GM12872 (cell line): ENCODE measurements at regions not wholly inside any gene's neighbourhood (a gene's known extent, or its start where the extent isn't known, plus 50 kb on each side); places are given as distances from the start of the nearest gene placed in this dataset.

Source experiments
- TF ChIP-seq, protein P1 (sequence below): IDR thresholded peaks from 3 replicates; pipeline ENCODE4 v1.5.1; 2011; ENCODE audit warnings: low read depth, mild to moderate bottlenecking, low read length, moderate library complexity; ENCODE audit not compliant: insufficient read depth

DNA sequence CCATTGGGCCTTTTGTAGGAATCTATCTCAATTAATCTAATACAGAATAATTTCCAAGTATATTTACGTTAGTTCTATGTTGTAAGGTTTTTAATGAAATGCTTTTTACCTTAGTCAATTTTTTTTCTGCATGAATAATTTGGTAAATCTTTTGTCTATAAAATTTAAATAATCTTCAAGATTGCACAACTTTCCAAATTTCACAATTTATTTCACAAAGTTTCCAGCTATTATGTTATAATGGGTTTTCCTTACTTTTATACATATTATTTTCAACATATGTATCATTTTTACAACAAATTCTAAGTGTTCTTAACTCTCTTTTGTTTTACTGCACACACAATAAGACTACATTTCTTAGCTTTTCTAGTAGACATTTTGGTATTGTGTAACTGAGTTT lies 470.7 kb downstream of the ETV1 start:
- TF ChIP-seq, protein P1, sequence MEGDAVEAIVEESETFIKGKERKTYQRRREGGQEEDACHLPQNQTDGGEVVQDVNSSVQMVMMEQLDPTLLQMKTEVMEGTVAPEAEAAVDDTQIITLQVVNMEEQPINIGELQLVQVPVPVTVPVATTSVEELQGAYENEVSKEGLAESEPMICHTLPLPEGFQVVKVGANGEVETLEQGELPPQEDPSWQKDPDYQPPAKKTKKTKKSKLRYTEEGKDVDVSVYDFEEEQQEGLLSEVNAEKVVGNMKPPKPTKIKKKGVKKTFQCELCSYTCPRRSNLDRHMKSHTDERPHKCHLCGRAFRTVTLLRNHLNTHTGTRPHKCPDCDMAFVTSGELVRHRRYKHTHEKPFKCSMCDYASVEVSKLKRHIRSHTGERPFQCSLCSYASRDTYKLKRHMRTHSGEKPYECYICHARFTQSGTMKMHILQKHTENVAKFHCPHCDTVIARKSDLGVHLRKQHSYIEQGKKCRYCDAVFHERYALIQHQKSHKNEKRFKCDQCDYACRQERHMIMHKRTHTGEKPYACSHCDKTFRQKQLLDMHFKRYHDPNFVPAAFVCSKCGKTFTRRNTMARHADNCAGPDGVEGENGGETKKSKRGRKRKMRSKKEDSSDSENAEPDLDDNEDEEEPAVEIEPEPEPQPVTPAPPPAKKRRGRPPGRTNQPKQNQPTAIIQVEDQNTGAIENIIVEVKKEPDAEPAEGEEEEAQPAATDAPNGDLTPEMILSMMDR: no peak

DNA sequence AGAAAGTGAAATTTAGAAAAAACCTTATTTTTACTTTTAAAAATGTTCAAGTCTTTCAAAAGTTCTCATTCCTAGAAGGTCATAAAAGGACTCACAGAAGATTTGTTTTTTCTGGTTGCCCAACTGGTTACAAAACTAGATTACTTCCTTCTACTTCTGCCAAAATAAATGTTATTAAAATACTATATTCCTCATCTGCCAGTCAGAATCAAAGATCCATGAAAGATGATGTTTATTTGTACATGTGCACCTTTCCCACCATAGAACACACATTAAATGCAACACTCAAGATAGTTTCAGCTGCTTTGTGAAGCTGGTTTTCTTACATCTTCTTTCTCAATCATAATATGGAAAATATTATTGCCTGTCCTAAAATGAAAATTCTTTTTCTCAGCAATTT lies 465.4 kb downstream of the ETV1 start:
- TF ChIP-seq, protein P1: no peak

DNA sequence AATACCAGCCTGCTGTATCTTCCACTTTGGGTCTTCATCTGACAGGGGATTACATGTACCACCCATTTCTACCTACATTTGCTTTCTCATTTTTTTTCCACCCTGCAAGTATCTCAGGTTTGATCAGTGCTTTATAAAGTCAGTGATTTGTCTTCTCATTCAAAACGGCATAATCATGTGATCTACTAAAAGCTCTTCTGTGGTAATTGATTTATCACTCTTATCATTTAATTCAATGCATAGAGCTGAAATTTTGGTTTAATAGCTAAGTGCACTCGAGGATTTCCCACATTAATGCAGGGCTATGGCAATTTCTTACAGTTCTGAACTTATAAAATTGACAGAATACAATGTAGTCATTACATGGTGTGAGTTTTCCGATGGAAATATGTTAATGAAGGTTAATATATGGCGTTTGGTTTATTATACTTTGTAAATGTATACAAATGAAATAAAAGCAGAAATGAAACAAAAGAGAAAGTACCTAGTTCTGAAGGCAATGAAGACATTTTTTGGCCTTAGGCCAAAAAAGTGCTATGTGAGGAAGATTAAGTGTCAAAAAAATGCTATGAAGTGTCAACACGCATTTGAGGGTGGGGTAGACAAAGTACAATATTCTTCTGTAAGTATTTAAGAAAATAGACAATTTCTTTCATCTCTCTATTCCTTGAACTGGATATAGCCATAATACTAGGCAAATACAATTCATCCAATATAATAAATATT lies 457.3 kb downstream of the ETV1 start:
- TF ChIP-seq, protein P1: no peak

DNA sequence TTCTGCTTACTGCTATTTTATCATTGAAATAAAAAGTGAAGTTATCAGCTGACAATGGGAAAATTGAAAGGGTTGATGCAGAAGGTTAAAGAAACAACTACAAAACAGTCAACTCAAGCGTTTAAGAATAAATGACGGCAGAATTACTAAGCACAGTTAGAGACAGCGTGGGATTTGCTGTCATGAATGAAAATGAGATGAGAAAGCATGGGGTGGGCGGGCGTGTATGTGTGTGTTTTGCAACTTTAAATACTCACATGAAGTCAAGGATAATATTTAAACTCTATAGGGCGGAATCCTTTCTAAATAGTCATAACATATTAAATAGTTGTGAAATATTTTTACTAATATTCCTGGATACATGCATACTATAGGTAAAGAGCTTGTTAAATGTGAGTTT lies 450.8 kb downstream of the ETV1 start:
- TF ChIP-seq, protein P1: no peak

DNA sequence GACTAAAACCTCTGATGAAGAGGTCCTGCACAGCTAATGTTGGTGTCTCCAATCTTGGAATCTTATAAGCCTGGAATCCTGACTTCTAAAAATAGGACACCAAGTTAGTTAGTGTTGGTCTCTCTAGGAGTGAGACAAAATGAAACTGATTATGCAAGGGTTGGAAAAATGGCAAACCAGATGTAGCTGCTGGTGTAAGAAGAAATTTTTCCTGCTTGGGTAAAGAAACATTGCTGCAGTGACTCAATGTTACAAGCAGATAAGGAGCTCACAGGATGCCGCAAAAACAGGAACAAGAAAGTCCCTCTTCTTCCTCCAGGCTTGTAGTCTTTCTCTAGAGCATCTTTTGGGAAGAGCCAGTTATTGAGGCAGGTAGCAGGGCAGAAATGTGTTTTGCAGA lies 449.0 kb downstream of the ETV1 start:
- TF ChIP-seq, protein P1: no peak

DNA sequence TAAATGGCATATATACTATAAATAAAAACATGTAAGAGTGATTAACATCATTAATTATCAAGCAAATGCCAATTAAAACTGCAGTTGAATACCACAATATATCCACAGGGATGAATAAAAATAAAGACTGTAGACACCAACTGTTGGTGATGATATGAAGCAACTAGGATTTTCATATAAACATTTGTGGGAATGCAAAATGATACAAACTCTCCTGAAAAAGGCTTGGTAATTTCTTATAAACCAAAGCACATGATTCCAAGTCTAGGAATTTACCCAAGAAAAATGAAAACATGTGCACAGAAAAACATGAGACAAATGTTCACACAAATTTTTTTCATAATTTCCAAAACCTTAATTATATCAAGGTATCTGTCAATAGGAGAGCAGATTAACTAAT lies 448.1 kb downstream of the ETV1 start:
- TF ChIP-seq, protein P1: no peak

DNA sequence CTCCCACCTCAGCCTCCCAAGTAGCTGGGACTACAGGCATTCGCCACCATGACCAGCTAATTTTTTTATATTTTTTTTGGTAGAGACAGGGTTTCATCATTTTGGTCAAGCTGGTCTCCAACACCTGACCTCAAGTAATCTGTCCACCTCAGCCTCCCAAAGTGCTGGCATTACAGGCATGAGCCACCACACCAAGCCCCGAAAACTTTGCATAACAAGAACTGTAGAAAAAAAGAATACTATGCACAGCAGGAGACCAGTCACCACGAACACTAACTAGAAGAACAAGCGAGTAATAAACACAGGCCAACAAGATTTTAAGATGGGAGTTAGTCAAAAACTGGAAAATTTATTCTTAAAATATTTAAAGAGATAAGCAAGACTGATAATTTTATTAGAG lies 447.0 kb downstream of the ETV1 start:
- TF ChIP-seq, protein P1: no peak

DNA sequence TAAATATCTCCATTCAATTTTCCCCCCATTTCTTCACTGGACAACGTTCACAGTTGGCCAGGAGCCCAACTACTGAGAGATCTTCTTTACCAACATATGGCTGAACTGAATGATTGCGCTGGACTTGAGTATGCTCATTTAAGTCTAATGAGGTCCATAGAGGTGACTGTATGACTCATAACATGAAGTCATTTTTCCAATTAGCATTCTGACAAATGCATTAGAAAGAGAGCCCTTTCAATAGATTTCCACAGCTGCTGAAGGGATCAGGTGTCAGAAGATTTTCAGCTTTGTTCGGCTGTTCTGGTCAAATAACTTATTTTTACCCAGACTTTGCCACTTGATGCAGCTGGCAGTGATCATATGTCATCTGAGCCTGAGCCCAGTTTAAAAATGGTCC lies 438.0 kb downstream of the ETV1 start:
- TF ChIP-seq, protein P1: no peak
